ENCODE measurements at regions not wholly inside any gene's neighbourhood (a gene's known extent, or its start where the extent isn't known, plus 50 kb on each side); places are given as distances from the start of the nearest gene placed in this dataset.

- TF ChIP-seq CTCF (IDR thresholded peaks at IDR 0.05 in 2 of 3, conservative IDR thresholded peaks at IDR 0.05 in 1 of 3; ENCODE audit: control insufficient read depth in 2 of 3, extremely low read depth in 1 of 3, insufficient read depth in 1 of 3, low read depth in 3 of 3, low read length in 3 of 3): no peak
- no peak for TF ChIP-seq NKRF (conservative IDR thresholded peaks at IDR 0.05)
- TF ChIP-seq ZNF622 (IDR thresholded peaks at IDR 0.05): no peak
These were observed 265.5 kb upstream of the NCKAP5 start for GRCh38 chr2:133833746-133834145.

Data from GM12878 (cell line).